GM12878 (cell line): ENCODE measurements at regions not wholly inside any gene's neighbourhood (a gene's known extent, or its start where the extent isn't known, plus 50 kb on each side); places are given as distances from the start of the nearest gene placed in this dataset.

Experiments used
- ATAC-seq: fragments of 200-7000 bp; cut with Tn5 transposase; 3 replicates; pipeline ENCODE4 v1.9.1; 2020; ENCODE audit warnings: mild to moderate bottlenecking, moderate library complexity
- BruUV-seq: library from RNA; stranded (reverse); fragments of 400-500 nt; replicated peaks from 2 replicates; lab custom pipeline; 2021; lab: Mats Ljungman, UMichigan
- CTCF ChIA-PET: fragments of 300-600 bp; sonication (Branson Sonifier 250); formaldehyde crosslinking; extraction: SDS; loops from one replicate; lab custom pipeline; 2021; ENCODE audit warnings: inconsistent platforms; lab: Yijun Ruan, JAX
- POLR2A ChIA-PET: fragments of 350-600 bp; formaldehyde crosslinking; extraction: SDS; loops from one replicate; lab custom pipeline; 2021; ENCODE audit warnings: inconsistent platforms; lab: Charles Lee
- RAD21 ChIA-PET: fragments of 300-600 bp; sonication (Branson Sonifier 250); formaldehyde crosslinking; loops from one replicate; lab custom pipeline; 2023; ENCODE audit warnings: antibody characterized with exemption; ENCODE audit not compliant: unreplicated experiment; lab: Charles Lee
- SMC1A ChIA-PET: fragments of 300-600 bp; sonication (Branson Sonifier 250); formaldehyde crosslinking; loops from one replicate; lab custom pipeline; 2023; ENCODE audit not compliant: unreplicated experiment, uncharacterized antibody; lab: Charles Lee
- DNase-seq: peaks from one replicate; pipeline ENCODE4 v3.0.0-alpha.2; 2011; ENCODE audit warnings: low read depth, low spot score
- FAIRE-seq: peaks from 3 replicates; lab custom pipeline; 2011; peaks lifted over from hg19 to GRCh38; lab: Jason Lieb, UNC
- H2AFZ ChIP-seq: 2 replicates; pipeline ENCODE4 v1.6.0; 2011; ENCODE audit warnings: low read depth, low read length, control low read depth; ENCODE audit not compliant: control insufficient read depth
- H3K27ac ChIP-seq: 2 replicates; pipeline ENCODE4 v1.5.1; 2011; ENCODE audit warnings: control low read depth; ENCODE audit not compliant: control insufficient read depth, insufficient read depth
- H3K27me3 ChIP-seq, 2 experiments: replicated peaks in 1 of 2; 2 replicates each; pipeline versions ENCODE4 v1.6.0 to v1.6.1; 2011; ENCODE audit warnings: low read length in 1 of 2; ENCODE audit not compliant: control insufficient read depth in 2 of 2, insufficient read depth in 2 of 2
- H3K36me3 ChIP-seq, 2 experiments: 2 replicates each; pipeline ENCODE4 v1.5.1; 2011; ENCODE audit warnings: low read length in 1 of 2; ENCODE audit not compliant: control insufficient read depth in 2 of 2, insufficient read depth in 2 of 2
- H3K4me1 ChIP-seq: 2 replicates; pipeline ENCODE4 v1.6.1; 2011; ENCODE audit warnings: mild to moderate bottlenecking, low read length, moderate library complexity, mixed read lengths; ENCODE audit not compliant: control insufficient read depth, insufficient read depth
- H3K4me2 ChIP-seq: 2 replicates; pipeline ENCODE4 v1.6.0; 2011; ENCODE audit warnings: control low read depth; ENCODE audit not compliant: control insufficient read depth, insufficient read depth
- H3K4me3 ChIP-seq: fragments of 200-600 bp; sonication (generic); 2 replicates; pipeline ENCODE4 v1.5.1; 2016
- H3K79me2 ChIP-seq: 2 replicates; pipeline ENCODE4 v1.6.0; 2011; ENCODE audit warnings: low read length; ENCODE audit not compliant: control insufficient read depth, insufficient read depth
- H3K9ac ChIP-seq: 2 replicates; pipeline ENCODE4 v1.8.0; 2011; ENCODE audit warnings: low read length, control low read depth, mixed read lengths; ENCODE audit not compliant: control insufficient read depth, insufficient read depth
- H3K9me3 ChIP-seq: replicated peaks from 3 replicates; pipeline ENCODE4 v1.5.1; 2011; ENCODE audit warnings: mild to moderate bottlenecking, low read length; ENCODE audit not compliant: control insufficient read depth, insufficient read depth
- H4K20me1 ChIP-seq: 2 replicates; pipeline ENCODE4 v1.6.0; 2011; ENCODE audit not compliant: control insufficient read depth, insufficient read depth
- ATF7 ChIP-seq: fragments of 450-650 bp; IDR thresholded peaks from 2 replicates; pipeline ENCODE4 v1.6.1; 2016; ENCODE audit warnings: low read depth, mild to moderate bottlenecking
- BACH1 ChIP-seq: fragments of 450-650 bp; IDR thresholded peaks from 2 replicates; pipeline ENCODE4 v1.6.1; 2017; ENCODE audit warnings: mild to moderate bottlenecking, borderline replicate concordance
- CREM ChIP-seq: IDR thresholded peaks from 2 replicates; pipeline ENCODE4 v1.6.1; 2014; ENCODE audit warnings: antibody characterized with exemption, low read depth
- HDGF ChIP-seq: fragments of 450-650 bp; IDR thresholded peaks from 2 replicates; pipeline ENCODE4 v1.6.1; 2016; ENCODE audit warnings: antibody characterized with exemption
- POLR2A ChIP-seq: IDR thresholded peaks from 2 replicates; pipeline ENCODE4 v1.6.1; 2011; ENCODE audit warnings: low read depth, mild to moderate bottlenecking, low read length
- SRF ChIP-seq, 2 experiments: IDR thresholded peaks; 2 replicates each; pipeline ENCODE4 v1.6.1; 2011; ENCODE audit warnings: low read depth in 2 of 2, low read length in 2 of 2, mild to moderate bottlenecking in 1 of 2, moderate library complexity in 1 of 2
- WGBS: methylation state at CpG from one replicate; pipeline ENCODE4 v1.1.6; 2016; ENCODE audit warnings: low lambda C conversion rate; ENCODE audit not compliant: insufficient replicate concordance, insufficient coverage; ENCODE audit errors: missing lambda C conversion rate; 5-methylcytosine and 5-hydroxymethylcytosine counted together
- in situ Hi-C: fragments of 300-500 bp; cut with MboI; formaldehyde crosslinking; loops from 9 replicates; pipeline ENCODE4 v1.14.3; 2018; ENCODE audit warnings: mixed read lengths
- intact Hi-C: fragments of 100-400 bp; cut with micrococcal nuclease; formaldehyde crosslinking; loops from one replicate; pipeline ENCODE4 v1.14.2; 2022; ENCODE audit not compliant: unreplicated experiment
- TF ChIP-seq, protein P1 (sequence below): IDR thresholded peaks from 2 replicates; pipeline ENCODE4 v1.6.1; 2011; ENCODE audit warnings: low read depth, low read length, improper control_type of control experiment, borderline replicate concordance

DNA sequence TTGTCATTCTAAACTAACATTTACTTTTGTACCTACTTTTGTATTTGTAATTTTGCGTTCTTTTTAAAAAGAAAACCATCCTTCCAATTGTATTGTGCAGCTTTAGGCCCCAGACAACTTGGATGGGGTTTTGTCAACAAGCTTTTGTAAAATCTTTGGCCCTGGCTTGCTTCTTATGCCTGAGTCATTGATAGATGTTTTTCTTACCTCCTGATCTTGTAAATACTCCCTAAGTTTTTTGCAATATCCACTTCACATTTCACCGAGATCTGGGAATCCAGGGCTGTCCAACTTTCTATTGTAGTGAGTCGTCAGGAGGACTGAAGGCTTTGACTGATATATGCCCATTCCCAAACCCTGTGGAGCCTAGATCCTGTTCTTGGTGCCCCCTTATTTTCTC lies 126.9 kb upstream of the GUCY1A1 start:
- in situ Hi-C loops (no loop called here), intact Hi-C loops (no loop called here)
- ATAC-seq = no peak
- H3K9me3 ChIP-seq = no peaks in the 10 kb centered on the region
- H3K27me3 ChIP-seq = no peaks in the 10 kb centered on the region
- no peak overlapping the region for H3K27ac ChIP-seq
- H3K79me2 ChIP-seq = no peaks in the 10 kb centered on the region
- WGBS = 9% methylated on average over 3 of the region's 3 CpGs
- no peak for DNase-seq
- no peak overlapping the region for H3K9ac ChIP-seq
- TF ChIP-seq SRF (IDR thresholded peaks at IDR 0.05; ENCODE audit: low read depth in 2 of 2, low read length in 2 of 2) = no peak
- TF ChIP-seq POLR2A = no peak
- TF ChIP-seq, protein P1, sequence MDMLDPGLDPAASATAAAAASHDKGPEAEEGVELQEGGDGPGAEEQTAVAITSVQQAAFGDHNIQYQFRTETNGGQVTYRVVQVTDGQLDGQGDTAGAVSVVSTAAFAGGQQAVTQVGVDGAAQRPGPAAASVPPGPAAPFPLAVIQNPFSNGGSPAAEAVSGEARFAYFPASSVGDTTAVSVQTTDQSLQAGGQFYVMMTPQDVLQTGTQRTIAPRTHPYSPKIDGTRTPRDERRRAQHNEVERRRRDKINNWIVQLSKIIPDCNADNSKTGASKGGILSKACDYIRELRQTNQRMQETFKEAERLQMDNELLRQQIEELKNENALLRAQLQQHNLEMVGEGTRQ = no peak
- TF ChIP-seq ATF7 = no peak
- no peak for TF ChIP-seq HDGF
- no peak for TF ChIP-seq CREM
- TF ChIP-seq BACH1 = no peak
- no peak for FAIRE-seq
- H4K20me1 ChIP-seq = no peaks in the 10 kb centered on the region
- H3K36me3 ChIP-seq = no peaks in the 10 kb centered on the region
- RAD21 ChIA-PET = interaction anchor here (1.4 kb wide), 1 partner anchor 10 kb away, joined by 4 read pairs; no protein-coding TSS in a partner anchor
- H3K4me1 ChIP-seq = no peaks in the 10 kb centered on the region
- no peak overlapping the region for H3K4me2 ChIP-seq
- BruUV-seq = no TSS peak
- SMC1A ChIA-PET = interaction anchor here (0.6 to 3.0 kb wide), 4 partner anchors 8 to 396 kb away, joined by 3 to 18 read pairs (median 4); no protein-coding TSS in a partner anchor
- no peak overlapping the region for H2AFZ ChIP-seq
- POLR2A ChIA-PET = no interaction called here
- H3K4me3 ChIP-seq = no peak overlapping the region
- CTCF ChIA-PET = interaction anchor here (0.8 to 1.5 kb wide), 2 partner anchors 9 to 99 kb away, joined by 3 read pairs; no protein-coding TSS in a partner anchor
